HFFc6 (cell line): ENCODE measurements at regions not wholly inside any gene's neighbourhood (a gene's known extent, or its start where the extent isn't known, plus 50 kb on each side); places are given as distances from the start of the nearest gene placed in this dataset.
A peak's percentile ranks its signal among the peaks of the same experiment; 100 is the strongest.
"Not testable (repeated sequence)": the region's sequence is repeated elsewhere in the genome, so short reads cannot be mapped to it uniquely, and the experiment has no call there.

Source experiments
- DNase-seq: peaks from one replicate; pipeline ENCODE4 v3.0.0-alpha.2; 2018
- H3K27ac Mint-ChIP-seq: 2 replicates; pipeline ENCODE4 v1.8.0; 2020; ENCODE audit warnings: mild to moderate bottlenecking, mixed read lengths
- H3K27me3 Mint-ChIP-seq: 2 replicates; pipeline ENCODE4 v1.8.0; 2021; ENCODE audit warnings: mild to moderate bottlenecking, moderate library complexity, mixed read lengths; ENCODE audit not compliant: insufficient read depth
- H3K36me3 Mint-ChIP-seq: 2 replicates; pipeline ENCODE4 v1.8.0; 2021; ENCODE audit warnings: low read depth, mixed read lengths
- H3K4me1 Mint-ChIP-seq: 2 replicates; pipeline ENCODE4 v1.8.0; 2020; ENCODE audit warnings: low read depth, mixed read lengths
- H3K4me3 Mint-ChIP-seq: 2 replicates; pipeline ENCODE4 v1.8.0; 2020; ENCODE audit warnings: mild to moderate bottlenecking, moderate library complexity, mixed read lengths
- H3K9me3 Mint-ChIP-seq: 2 replicates; pipeline ENCODE4 v1.8.0; 2020; ENCODE audit warnings: mild to moderate bottlenecking, mixed read lengths
- CTCF ChIP-seq: fragments of 200-600 bp; sonication (generic); IDR thresholded peaks from 2 replicates; pipeline ENCODE4 v1.5.0; 2021; ENCODE audit warnings: antibody characterized with exemption, mild to moderate bottlenecking

GRCh38 chr16:22983614-22984013 is 165.6 kb downstream of the USP31 start:
- Mint-ChIP-seq H3K27me3 (peaks cover 1% of the 10 kb centered on the region; the same call in 1 of the 2 replicates), H3K9me3 (peaks cover 9% of the 10 kb centered on the region), H3K27ac (no peak overlapping the region), H3K36me3 (no peaks in the 10 kb centered on the region), H3K4me3 (no peak overlapping the region), H3K4me1 (no peaks in the 10 kb centered on the region)
- no peak for DNase-seq
- no peak for TF ChIP-seq CTCF

- H3K27me3 Mint-ChIP-seq, H3K4me3 Mint-ChIP-seq, H3K36me3 Mint-ChIP-seq, DNase-seq, H3K27ac Mint-ChIP-seq, H3K9me3 Mint-ChIP-seq, H3K4me1 Mint-ChIP-seq: not testable (repeated sequence)
Observed at GRCh38 chr16:22980514-22980913, 166.6 kb downstream of the HS3ST2 start.

GRCh38 chr16:22979038-22979437 is 165.1 kb downstream of the HS3ST2 start:
- TF ChIP-seq CTCF, result no peak
- Mint-ChIP-seq H3K4me3 (no peak overlapping the region), H3K36me3 (no peaks in the 10 kb centered on the region), H3K27me3 (peaks cover 7% of the 10 kb centered on the region; the same call in 1 of the 2 replicates), H3K27ac (no peak overlapping the region), H3K4me1 (no peaks in the 10 kb centered on the region), H3K9me3 (peaks cover 6% of the 10 kb centered on the region)
- DNase-seq, result no peak

- no peak overlapping the region for H3K4me3 Mint-ChIP-seq
- H3K9me3 Mint-ChIP-seq, result no peaks in the 10 kb centered on the region
- H3K36me3 Mint-ChIP-seq, result no peaks in the 10 kb centered on the region
- peak; percentile 34 for DNase-seq
- no peak overlapping the region for H3K27ac Mint-ChIP-seq
- peaks cover 7% of the 10 kb centered on the region; the same call in 1 of the 2 replicates for H3K27me3 Mint-ChIP-seq
- H3K4me1 Mint-ChIP-seq, result no peaks in the 10 kb centered on the region
- TF ChIP-seq CTCF, result peak; percentile 66
Observed at GRCh38 chr16:22977294-22977697, 163.3 kb downstream of the HS3ST2 start.

- Mint-ChIP-seq H3K9me3 (no peaks in the 10 kb centered on the region), H3K4me3 (no peak overlapping the region), H3K4me1 (no peaks in the 10 kb centered on the region), H3K36me3 (no peaks in the 10 kb centered on the region), H3K27ac (no peak overlapping the region), H3K27me3 (peaks cover 11% of the 10 kb centered on the region)
- no peak for TF ChIP-seq CTCF
- DNase-seq, result no peak
Observed at GRCh38 chr16:22973522-22973921, 159.6 kb downstream of the HS3ST2 start.

- Mint-ChIP-seq H3K27me3 (peaks cover 14% of the 10 kb centered on the region), H3K9me3 (no peaks in the 10 kb centered on the region), H3K4me3 (no peak overlapping the region), H3K36me3 (no peaks in the 10 kb centered on the region), H3K4me1 (no peaks in the 10 kb centered on the region), H3K27ac (no peak overlapping the region)
- no peak for TF ChIP-seq CTCF
- no peak for DNase-seq
Observed at GRCh38 chr16:22971346-22971924, 157.5 kb downstream of the HS3ST2 start.
